Esophagus muscularis mucosa (tissue), 4 donors: ENCODE measurements at regions not wholly inside any gene's neighbourhood (a gene's known extent, or its start where the extent isn't known, plus 50 kb on each side); places are given as distances from the start of the nearest gene placed in this dataset.

ENCODE experiments used
- EP300 ChIP-seq: sonication (generic); formaldehyde crosslinking; IDR thresholded peaks from one replicate; pipeline ENCODE4 v1.6.1; 2017; ENCODE audit warnings: antibody characterized with exemption
- POLR2AphosphoS5 ChIP-seq, 2 donors: sonication (generic); formaldehyde crosslinking; IDR thresholded peaks; one replicate each; pipeline ENCODE4 v1.6.1; 2017; ENCODE audit warnings: antibody characterized with exemption in 2 of 2
- TF ChIP-seq, protein P1 (sequence below), 3 experiments: fragments of 200-600 bp in 2 of 3; fragments of 450-650 bp in 1 of 3; sonication (generic) in 2 of 3; IDR thresholded peaks; one replicate each; pipeline ENCODE4 v1.5.1; 2017 to 2019; ENCODE audit warnings: antibody characterized with exemption in 3 of 3, mild to moderate bottlenecking in 2 of 3, moderate library complexity in 1 of 3

DNA sequence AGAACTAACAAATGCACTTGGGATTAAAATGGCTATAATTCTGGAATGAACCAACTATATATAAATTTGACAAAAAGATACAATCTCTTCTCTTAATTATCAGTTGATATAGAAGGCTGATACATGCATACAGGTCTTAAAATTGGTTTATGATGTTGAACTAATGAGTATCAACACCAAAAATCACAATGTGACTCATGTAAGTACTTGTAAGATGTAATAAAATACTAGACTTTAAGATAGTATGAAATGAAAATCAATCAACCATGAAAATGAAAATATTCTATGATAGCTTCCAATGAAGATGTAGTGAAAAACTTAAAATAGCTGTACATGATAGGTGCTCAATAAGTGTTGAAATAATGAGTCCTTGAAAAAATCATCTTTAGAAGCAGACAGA lies 116.6 kb upstream of the SOX5 start:
- TF ChIP-seq, protein P1, sequence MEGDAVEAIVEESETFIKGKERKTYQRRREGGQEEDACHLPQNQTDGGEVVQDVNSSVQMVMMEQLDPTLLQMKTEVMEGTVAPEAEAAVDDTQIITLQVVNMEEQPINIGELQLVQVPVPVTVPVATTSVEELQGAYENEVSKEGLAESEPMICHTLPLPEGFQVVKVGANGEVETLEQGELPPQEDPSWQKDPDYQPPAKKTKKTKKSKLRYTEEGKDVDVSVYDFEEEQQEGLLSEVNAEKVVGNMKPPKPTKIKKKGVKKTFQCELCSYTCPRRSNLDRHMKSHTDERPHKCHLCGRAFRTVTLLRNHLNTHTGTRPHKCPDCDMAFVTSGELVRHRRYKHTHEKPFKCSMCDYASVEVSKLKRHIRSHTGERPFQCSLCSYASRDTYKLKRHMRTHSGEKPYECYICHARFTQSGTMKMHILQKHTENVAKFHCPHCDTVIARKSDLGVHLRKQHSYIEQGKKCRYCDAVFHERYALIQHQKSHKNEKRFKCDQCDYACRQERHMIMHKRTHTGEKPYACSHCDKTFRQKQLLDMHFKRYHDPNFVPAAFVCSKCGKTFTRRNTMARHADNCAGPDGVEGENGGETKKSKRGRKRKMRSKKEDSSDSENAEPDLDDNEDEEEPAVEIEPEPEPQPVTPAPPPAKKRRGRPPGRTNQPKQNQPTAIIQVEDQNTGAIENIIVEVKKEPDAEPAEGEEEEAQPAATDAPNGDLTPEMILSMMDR (IDR thresholded peaks at IDR 0.05) = no peak
- no peak for TF ChIP-seq POLR2AphosphoS5 (IDR thresholded peaks at IDR 0.05)
- TF ChIP-seq EP300 = no peak
